DND-41 (cell line): ENCODE measurements at regions not wholly inside any gene's neighbourhood (a gene's known extent, or its start where the extent isn't known, plus 50 kb on each side); places are given as distances from the start of the nearest gene placed in this dataset.

ENCODE experiments used
- CTCF ChIP-seq: IDR thresholded peaks from 2 replicates; pipeline ENCODE4 v1.5.1; 2012; ENCODE audit warnings: borderline replicate concordance, low read length, moderate library complexity, mild to moderate bottlenecking; ENCODE audit not compliant: poor library complexity, severe bottlenecking; ENCODE audit errors: extremely low read depth
- EZH2 ChIP-seq: IDR thresholded peaks from 3 replicates; pipeline ENCODE4 v1.6.1; 2012; ENCODE audit warnings: borderline replicate concordance, low read depth, mild to moderate bottlenecking, moderate library complexity, low read length, inconsistent platforms; ENCODE audit not compliant: severe bottlenecking

DNA sequence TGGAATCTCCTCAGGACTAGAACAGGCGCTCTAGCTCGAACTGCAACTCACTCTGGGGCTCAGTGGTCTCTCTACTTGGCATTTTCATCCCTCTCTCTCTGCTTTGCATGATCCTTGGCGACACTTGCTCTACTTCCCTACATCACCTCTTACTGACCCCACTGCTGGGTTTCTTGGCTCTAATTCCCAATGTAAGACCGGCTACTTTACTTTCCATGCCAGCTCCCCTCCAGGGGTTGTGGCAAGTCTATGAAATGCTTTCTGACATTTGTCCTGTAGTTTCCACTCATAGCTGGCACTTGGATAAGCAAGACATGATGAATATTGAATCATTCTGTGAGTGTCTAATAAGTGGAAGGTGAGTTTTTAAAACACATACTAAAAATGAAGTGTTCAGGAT lies 292.3 kb downstream of the USP25 start:
- TF ChIP-seq CTCF (no peak), EZH2 (no peak)
